ENCODE measurements at regions not wholly inside any gene's neighbourhood (a gene's known extent, or its start where the extent isn't known, plus 50 kb on each side); places are given as distances from the start of the nearest gene placed in this dataset.

- ATAC-seq (replicated peaks) = no peak
- Mint-ChIP-seq H3K36me3 (ENCODE audit: low read depth) (no peaks in the 10 kb centered on the region), H3K9me3 (peaks cover 7% of the 10 kb centered on the region)
These were observed 251.1 kb downstream of the GPR37 start for GRCh38 chr7:124514471-124514870.

DNA sequence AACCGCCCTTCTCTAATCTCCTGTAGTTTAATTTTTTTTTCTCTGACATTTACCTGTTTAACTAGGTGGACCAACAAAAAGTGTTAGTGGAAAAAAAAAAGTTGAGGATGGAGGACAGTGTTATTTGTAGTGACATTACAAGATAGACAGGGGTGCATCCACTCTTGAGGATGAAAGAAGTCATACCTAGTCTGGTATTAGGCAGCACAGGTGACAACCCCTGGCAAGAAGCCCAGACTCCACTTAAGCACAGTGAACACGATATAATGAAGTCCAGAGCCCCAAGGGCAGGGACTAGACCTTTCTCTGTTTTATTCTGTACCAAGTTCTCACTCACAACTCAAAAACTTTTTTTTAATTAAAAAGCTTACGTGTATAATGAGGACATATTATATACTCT, 268.4 kb downstream of the GPR37 start:
- ATAC-seq (replicated peaks) = no peak
- Mint-ChIP-seq H3K4me1 (no peaks in the 10 kb centered on the region), H3K4me3 (no peak overlapping the region), H3K27me3 (no peaks in the 10 kb centered on the region), H3K9me3 (peaks cover 11% of the 10 kb centered on the region), H3K27ac (no peak overlapping the region), H3K36me3 (ENCODE audit: low read depth) (no peaks in the 10 kb centered on the region)

More at GRCh38 chr7:124514471-124514870, 251.1 kb downstream of the GPR37 start:
- Mint-ChIP-seq H3K4me1 (no peaks in the 10 kb centered on the region), H3K4me3 (no peak overlapping the region), H3K27ac (no peak overlapping the region), H3K27me3 (no peaks in the 10 kb centered on the region)

- Mint-ChIP-seq H3K27ac (no peak overlapping the region), H3K4me1 (no peaks in the 10 kb centered on the region), H3K27me3 (no peaks in the 10 kb centered on the region), H3K4me3 (no peak overlapping the region), H3K36me3 (ENCODE audit: low read depth) (no peaks in the 10 kb centered on the region), H3K9me3 (no peaks in the 10 kb centered on the region)
- ATAC-seq (replicated peaks) = no peak
These were observed 275.7 kb downstream of the GPR37 start for GRCh38 chr7:124489925-124490324.

- Mint-ChIP-seq H3K9me3 (no peaks in the 10 kb centered on the region), H3K27me3 (no peaks in the 10 kb centered on the region), H3K36me3 (ENCODE audit: low read depth) (no peaks in the 10 kb centered on the region), H3K4me3 (no peak overlapping the region), H3K27ac (no peak overlapping the region), H3K4me1 (no peaks in the 10 kb centered on the region)
- ATAC-seq (replicated peaks) = no peak
These were observed 276.3 kb downstream of the GPR37 start for GRCh38 chr7:124489082-124489819.

DNA sequence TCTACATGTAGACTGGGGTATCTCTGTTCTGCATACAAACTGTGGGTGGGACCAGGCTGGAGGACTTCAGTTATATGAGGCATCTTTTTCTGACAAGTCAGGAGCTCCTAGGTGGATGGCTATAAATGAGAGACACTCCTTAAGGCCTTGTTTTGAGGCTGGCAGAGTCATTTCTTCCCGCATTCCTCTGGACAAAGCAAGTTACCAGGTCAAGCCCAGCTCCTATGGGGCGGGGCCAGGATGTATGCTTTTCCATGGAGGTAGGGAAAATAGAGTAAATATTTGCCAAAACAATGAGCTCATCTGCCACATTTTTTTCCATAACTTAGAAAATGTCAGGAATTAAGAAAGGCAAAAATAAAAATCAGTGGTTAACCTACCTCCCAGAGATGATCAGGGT, 283.4 kb downstream of the GPR37 start:
- Mint-ChIP-seq H3K27me3 (no peaks in the 10 kb centered on the region), H3K27ac (no peak overlapping the region), H3K36me3 (ENCODE audit: low read depth) (no peaks in the 10 kb centered on the region), H3K9me3 (peaks cover 3% of the 10 kb centered on the region), H3K4me3 (no peak overlapping the region), H3K4me1 (no peaks in the 10 kb centered on the region)
- no peak for ATAC-seq (replicated peaks)

- H3K36me3 Mint-ChIP-seq (ENCODE audit: low read depth) = no peaks in the 10 kb centered on the region
- no peak overlapping the region for H3K27ac Mint-ChIP-seq
- no peaks in the 10 kb centered on the region for H3K4me1 Mint-ChIP-seq
- no peaks in the 10 kb centered on the region for H3K27me3 Mint-ChIP-seq
- peaks cover 7% of the 10 kb centered on the region for H3K9me3 Mint-ChIP-seq
- no peak overlapping the region for H3K4me3 Mint-ChIP-seq
- ATAC-seq (replicated peaks) = no peak
These were observed 284.7 kb downstream of the GPR37 start for GRCh38 chr7:124480821-124481290.

DNA sequence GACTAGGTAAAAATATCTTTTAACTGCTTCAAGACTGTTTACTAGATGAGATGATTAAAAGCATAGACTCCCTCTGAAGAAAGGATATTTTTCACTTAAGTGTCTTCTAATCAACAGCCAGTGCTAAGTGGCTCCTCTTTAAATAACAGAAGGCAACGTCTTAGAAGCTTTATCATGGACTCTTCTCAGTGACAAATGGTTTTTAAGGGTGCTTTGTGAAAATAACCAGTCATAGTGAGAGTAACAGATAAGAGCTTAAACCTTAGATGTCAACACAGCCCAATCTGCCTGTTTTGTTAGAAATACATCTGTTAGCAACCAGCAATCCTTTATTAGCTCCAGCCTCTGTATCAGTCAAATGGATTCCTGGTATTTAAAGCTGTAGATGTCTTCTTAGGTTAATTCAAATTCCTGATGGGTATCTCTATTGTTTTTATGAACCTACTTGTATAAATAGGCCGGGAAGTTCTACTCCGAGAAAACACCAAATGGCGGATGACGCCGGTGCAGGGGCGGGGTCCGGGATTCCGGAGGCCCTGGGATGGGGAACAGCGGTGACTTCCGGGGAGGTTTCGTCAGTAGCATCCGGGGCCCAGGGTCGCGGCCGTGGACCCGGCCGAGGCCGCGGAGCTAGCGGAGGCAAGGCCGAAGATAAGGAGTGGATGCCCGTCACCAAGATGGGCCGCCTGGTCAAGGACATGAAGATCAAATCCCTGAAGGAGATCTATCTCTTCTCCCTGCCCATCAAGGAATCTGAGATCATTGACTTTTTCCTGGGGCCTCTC, 285.4 kb downstream of the GPR37 start:
- ATAC-seq (replicated peaks) = no peak
- no peaks in the 10 kb centered on the region for H3K36me3 Mint-ChIP-seq (ENCODE audit: low read depth)
- H3K4me3 Mint-ChIP-seq = no peak overlapping the region
- no peak overlapping the region for H3K27ac Mint-ChIP-seq
- no peaks in the 10 kb centered on the region for H3K4me1 Mint-ChIP-seq
- H3K27me3 Mint-ChIP-seq = no peaks in the 10 kb centered on the region
- peaks cover 7% of the 10 kb centered on the region for H3K9me3 Mint-ChIP-seq

- peaks cover 11% of the 10 kb centered on the region for H3K9me3 Mint-ChIP-seq
- no peak overlapping the region for H3K27ac Mint-ChIP-seq
- no peaks in the 10 kb centered on the region for H3K4me1 Mint-ChIP-seq
- H3K27me3 Mint-ChIP-seq = no peaks in the 10 kb centered on the region
- ATAC-seq (replicated peaks) = no peak
- H3K36me3 Mint-ChIP-seq (ENCODE audit: low read depth) = no peaks in the 10 kb centered on the region
- H3K4me3 Mint-ChIP-seq = no peak overlapping the region
These were observed 303.3 kb downstream of the GPR37 start for GRCh38 chr7:124462249-124462648.

DNA sequence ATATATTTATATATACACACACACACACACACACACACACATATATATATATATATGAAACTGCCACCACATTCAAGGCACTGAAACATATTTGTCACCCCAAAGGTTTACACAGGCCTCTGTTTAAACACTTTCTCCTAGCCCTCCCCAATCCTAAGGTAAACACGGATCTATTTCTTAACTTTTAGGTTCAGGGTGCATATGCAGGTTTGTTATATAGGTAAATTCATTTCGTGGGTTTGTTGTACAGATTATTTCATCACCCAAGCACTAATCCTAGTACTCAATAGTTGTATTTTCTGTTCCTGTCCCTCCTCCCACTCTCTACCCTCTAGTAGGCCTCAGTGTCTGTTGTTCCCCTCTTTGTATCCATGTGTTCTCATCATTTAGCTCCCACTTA, 305.0 kb downstream of the GPR37 start:
- Mint-ChIP-seq H3K36me3 (ENCODE audit: low read depth) (no peaks in the 10 kb centered on the region), H3K27ac (no peak overlapping the region), H3K4me1 (no peaks in the 10 kb centered on the region), H3K4me3 (no peak overlapping the region), H3K27me3 (no peaks in the 10 kb centered on the region), H3K9me3 (peaks cover 6% of the 10 kb centered on the region)
- ATAC-seq (replicated peaks) = no peak

DNA sequence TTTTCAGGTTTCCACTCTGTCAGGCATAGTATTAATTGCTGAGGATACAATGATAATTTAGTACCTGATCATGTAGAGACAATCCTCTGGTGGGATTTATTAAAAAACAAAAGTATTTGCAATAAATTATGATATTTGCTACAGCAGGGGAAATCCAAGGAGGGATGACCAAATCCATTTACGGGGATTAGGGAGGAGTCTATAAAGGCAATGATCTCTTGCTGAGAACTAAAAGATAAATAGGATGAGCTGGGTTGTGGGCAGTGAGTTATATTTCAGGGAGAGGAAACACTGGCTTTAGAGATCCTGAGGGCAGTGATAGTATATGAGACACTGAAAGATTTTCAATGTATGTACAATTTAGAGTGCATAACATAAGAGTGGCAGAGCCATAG, 305.5 kb downstream of the GPR37 start:
- Mint-ChIP-seq H3K36me3 (ENCODE audit: low read depth) (no peaks in the 10 kb centered on the region), H3K4me1 (no peaks in the 10 kb centered on the region), H3K9me3 (peaks cover 3% of the 10 kb centered on the region), H3K27me3 (no peaks in the 10 kb centered on the region), H3K4me3 (no peak overlapping the region), H3K27ac (no peak overlapping the region)
- ATAC-seq (replicated peaks) = no peak

GRCh38 chr7:124459101-124460055, 306.2 kb downstream of the GPR37 start:
- Mint-ChIP-seq H3K9me3 (peaks cover 3% of the 10 kb centered on the region), H3K4me3 (no peak overlapping the region), H3K4me1 (no peaks in the 10 kb centered on the region), H3K36me3 (ENCODE audit: low read depth) (no peaks in the 10 kb centered on the region), H3K27me3 (no peaks in the 10 kb centered on the region), H3K27ac (no peak overlapping the region)
- no peak for ATAC-seq (replicated peaks)

- no peaks in the 10 kb centered on the region for H3K4me1 Mint-ChIP-seq
- H3K27ac Mint-ChIP-seq = no peak overlapping the region
- no peak overlapping the region for H3K4me3 Mint-ChIP-seq
- no peak for ATAC-seq (replicated peaks)
- no peaks in the 10 kb centered on the region for H3K36me3 Mint-ChIP-seq (ENCODE audit: low read depth)
- no peaks in the 10 kb centered on the region for H3K27me3 Mint-ChIP-seq
- H3K9me3 Mint-ChIP-seq = peaks cover 3% of the 10 kb centered on the region
These were observed 307.8 kb downstream of the GPR37 start for GRCh38 chr7:124457841-124458240.

DNA sequence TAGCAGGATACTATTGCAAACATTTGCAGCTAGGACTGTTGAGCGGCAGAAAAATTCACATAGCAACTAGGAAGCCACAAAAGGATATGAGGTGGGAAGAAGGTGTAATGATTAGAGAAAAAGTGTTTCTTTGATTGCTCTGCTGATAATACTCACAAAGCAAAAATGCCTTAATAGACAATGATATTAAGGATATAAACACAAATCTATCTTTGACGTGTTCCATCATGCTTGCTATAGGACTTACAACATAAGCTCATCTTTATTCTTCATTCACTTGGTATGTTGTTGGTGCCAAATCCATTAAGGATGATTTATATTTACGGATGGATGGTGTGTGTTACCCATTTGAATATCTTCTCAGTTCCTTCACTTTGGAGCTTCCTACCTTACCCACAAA, 309.3 kb downstream of the GPR37 start:
- no peak for ATAC-seq (replicated peaks)

DNA sequence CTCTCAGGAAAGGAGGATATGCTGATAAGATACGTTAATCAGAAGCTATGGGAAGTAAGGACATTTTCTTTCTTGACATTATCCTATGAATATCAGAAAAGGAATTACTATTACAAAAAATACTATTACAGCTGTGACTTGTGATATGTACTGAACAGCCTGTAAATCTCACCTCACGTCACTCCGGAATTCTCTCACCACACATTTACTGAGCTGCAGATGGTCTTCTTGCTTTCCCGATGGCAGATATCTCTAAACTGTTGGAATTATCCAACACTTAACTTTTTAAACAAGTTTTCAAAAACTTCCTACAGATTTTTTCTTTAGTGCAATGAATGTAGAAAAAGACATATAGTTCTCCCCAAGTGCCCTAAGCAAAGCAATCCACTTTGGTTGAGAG, 313.4 kb downstream of the GPR37 start:
- H3K27me3 Mint-ChIP-seq = no peaks in the 10 kb centered on the region
- H3K4me1 Mint-ChIP-seq = no peaks in the 10 kb centered on the region
- no peaks in the 10 kb centered on the region for H3K36me3 Mint-ChIP-seq (ENCODE audit: low read depth)
- no peaks in the 10 kb centered on the region for H3K9me3 Mint-ChIP-seq
- H3K4me3 Mint-ChIP-seq = no peak overlapping the region
- H3K27ac Mint-ChIP-seq = no peak overlapping the region
- no peak for ATAC-seq (replicated peaks)

More for the DNA sequence above, 309.3 kb downstream of the GPR37 start:
- Mint-ChIP-seq H3K4me3 (no peak overlapping the region), H3K4me1 (no peaks in the 10 kb centered on the region), H3K27me3 (no peaks in the 10 kb centered on the region), H3K9me3 (peaks cover 3% of the 10 kb centered on the region), H3K36me3 (ENCODE audit: low read depth) (no peaks in the 10 kb centered on the region), H3K27ac (no peak overlapping the region)

Data from activated T-helper 17 cell treated with anti-CD3 and anti-CD28 coated beads, Interleukin-2, amount 50 U/mL, for 72 hours (primary cell).